ENCODE measurements at regions not wholly inside any gene's neighbourhood (a gene's known extent, or its start where the extent isn't known, plus 50 kb on each side); places are given as distances from the start of the nearest gene placed in this dataset.
A peak's percentile ranks its signal among the peaks of the same experiment; 100 is the strongest.
"Not testable (repeated sequence)": the region's sequence is repeated elsewhere in the genome, so short reads cannot be mapped to it uniquely, and the experiment has no call there.

GRCh38 chr3:882533-882932, 210.3 kb upstream of the CNTN6 start:
- no peak overlapping the region for H3K9ac ChIP-seq (ENCODE audit: insufficient read length, low read depth)
- no peak overlapping the region for H3K4me3 ChIP-seq (ENCODE audit: insufficient read length, low read depth)
- no peaks in the 10 kb centered on the region for H3K27me3 ChIP-seq (ENCODE audit: insufficient read depth, insufficient read length)
- H3K36me3 ChIP-seq (ENCODE audit: insufficient read depth, insufficient read length, low read length) = no peaks in the 10 kb centered on the region
- DNase-seq (ENCODE audit: low read depth, low spot score) = no peak
- H3K4me1 ChIP-seq (ENCODE audit: insufficient read depth, insufficient read length) = no peaks in the 10 kb centered on the region
- H3K9me3 ChIP-seq (ENCODE audit: insufficient read depth, low read length) = no peaks in the 10 kb centered on the region
- TF ChIP-seq ZNF274 (IDR thresholded peaks at IDR 0.05; ENCODE audit: low read depth, low read length) (no peak), SUZ12 (IDR thresholded peaks at IDR 0.05; ENCODE audit: extremely low read depth, insufficient read depth, insufficient read length) (no peak), YY1 (IDR thresholded peaks at IDR 0.05; ENCODE audit: insufficient read depth, insufficient read length) (no peak)

GRCh38 chr3:901953-902778, 190.7 kb upstream of the CNTN6 start:
- H3K9me3 ChIP-seq (ENCODE audit: insufficient read depth, low read length) = peaks cover 5% of the 10 kb centered on the region
- no peaks in the 10 kb centered on the region for H3K4me1 ChIP-seq (ENCODE audit: insufficient read depth, insufficient read length)
- no peak overlapping the region for H3K9ac ChIP-seq (ENCODE audit: insufficient read length, low read depth)
- no peak overlapping the region for H3K4me3 ChIP-seq (ENCODE audit: insufficient read length, low read depth)
- no peak for TF ChIP-seq SUZ12 (IDR thresholded peaks at IDR 0.05; ENCODE audit: extremely low read depth, insufficient read depth, insufficient read length)
- no peak for TF ChIP-seq YY1 (IDR thresholded peaks at IDR 0.05; ENCODE audit: insufficient read depth, insufficient read length)
- TF ChIP-seq ZNF274 (IDR thresholded peaks at IDR 0.05; ENCODE audit: low read depth, low read length) = no peak
- H3K27me3 ChIP-seq (ENCODE audit: insufficient read depth, insufficient read length) = no peaks in the 10 kb centered on the region
- no peaks in the 10 kb centered on the region for H3K36me3 ChIP-seq (ENCODE audit: insufficient read depth, insufficient read length, low read length)
- DNase-seq (ENCODE audit: low read depth, low spot score) = no peak

DNA sequence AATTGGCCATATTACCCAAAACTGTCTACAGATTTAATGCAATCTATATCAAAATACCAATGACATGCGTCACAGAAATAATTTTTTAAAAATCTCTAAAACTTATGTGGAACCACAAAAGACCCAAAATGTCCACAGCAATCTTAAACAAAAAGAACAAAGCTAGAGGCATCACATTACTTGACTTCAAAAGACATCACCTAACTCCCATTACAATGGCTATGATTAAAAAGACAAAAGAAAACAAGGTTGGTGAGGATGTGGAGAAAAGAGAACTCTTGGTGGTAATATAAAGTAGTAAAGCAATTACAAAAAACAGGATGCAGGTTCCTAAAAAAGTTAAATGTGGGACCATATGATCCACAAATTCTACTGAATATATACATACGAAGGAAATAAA, 187.6 kb upstream of the CNTN6 start:
- no peak for DNase-seq (ENCODE audit: low read depth, low spot score)
- H3K36me3 ChIP-seq (ENCODE audit: insufficient read depth, insufficient read length, low read length) = no peaks in the 10 kb centered on the region
- no peak overlapping the region for H3K9ac ChIP-seq (ENCODE audit: insufficient read length, low read depth)
- no peak overlapping the region for H3K4me3 ChIP-seq (ENCODE audit: insufficient read length, low read depth)
- H3K9me3 ChIP-seq (ENCODE audit: insufficient read depth, low read length) = peaks cover 5% of the 10 kb centered on the region
- TF ChIP-seq ZNF274 (IDR thresholded peaks at IDR 0.05; ENCODE audit: low read depth, low read length) (no peak), YY1 (IDR thresholded peaks at IDR 0.05; ENCODE audit: insufficient read depth, insufficient read length) (no peak), SUZ12 (IDR thresholded peaks at IDR 0.05; ENCODE audit: extremely low read depth, insufficient read depth, insufficient read length) (no peak)
- no peaks in the 10 kb centered on the region for H3K27me3 ChIP-seq (ENCODE audit: insufficient read depth, insufficient read length)
- H3K4me1 ChIP-seq (ENCODE audit: insufficient read depth, insufficient read length) = no peaks in the 10 kb centered on the region

GRCh38 chr3:906739-907138, 186.1 kb upstream of the CNTN6 start:
- H3K9me3 ChIP-seq (ENCODE audit: insufficient read depth, low read length) = no peaks in the 10 kb centered on the region; the same call in none of the 2 replicates
- DNase-seq (ENCODE audit: low read depth, low spot score) = no peak
- no peak overlapping the region for H3K4me3 ChIP-seq (ENCODE audit: insufficient read length, low read depth)
- TF ChIP-seq YY1 (IDR thresholded peaks at IDR 0.05; ENCODE audit: insufficient read depth, insufficient read length) (no peak), SUZ12 (IDR thresholded peaks at IDR 0.05; ENCODE audit: extremely low read depth, insufficient read depth, insufficient read length) (no peak), ZNF274 (IDR thresholded peaks at IDR 0.05; ENCODE audit: low read depth, low read length) (no peak)
- no peaks in the 10 kb centered on the region for H3K27me3 ChIP-seq (ENCODE audit: insufficient read depth, insufficient read length)
- no peaks in the 10 kb centered on the region for H3K4me1 ChIP-seq (ENCODE audit: insufficient read depth, insufficient read length)
- H3K36me3 ChIP-seq (ENCODE audit: insufficient read depth, insufficient read length, low read length) = no peaks in the 10 kb centered on the region
- no peak overlapping the region for H3K9ac ChIP-seq (ENCODE audit: insufficient read length, low read depth)

GRCh38 chr3:908839-909238, 184.0 kb upstream of the CNTN6 start:
- no peaks in the 10 kb centered on the region for H3K27me3 ChIP-seq (ENCODE audit: insufficient read depth, insufficient read length)
- H3K4me1 ChIP-seq (ENCODE audit: insufficient read depth, insufficient read length) = no peaks in the 10 kb centered on the region
- DNase-seq (ENCODE audit: low read depth, low spot score) = peak; percentile 3
- H3K9me3 ChIP-seq (ENCODE audit: insufficient read depth, low read length) = no peaks in the 10 kb centered on the region; the same call in none of the 2 replicates
- no peak overlapping the region for H3K4me3 ChIP-seq (ENCODE audit: insufficient read length, low read depth)
- TF ChIP-seq SUZ12 (IDR thresholded peaks at IDR 0.05; ENCODE audit: extremely low read depth, insufficient read depth, insufficient read length) (no peak), ZNF274 (IDR thresholded peaks at IDR 0.05; ENCODE audit: low read depth, low read length) (no peak), YY1 (IDR thresholded peaks at IDR 0.05; ENCODE audit: insufficient read depth, insufficient read length) (no peak)
- H3K36me3 ChIP-seq (ENCODE audit: insufficient read depth, insufficient read length, low read length) = no peaks in the 10 kb centered on the region
- no peak overlapping the region for H3K9ac ChIP-seq (ENCODE audit: insufficient read length, low read depth)

DNA sequence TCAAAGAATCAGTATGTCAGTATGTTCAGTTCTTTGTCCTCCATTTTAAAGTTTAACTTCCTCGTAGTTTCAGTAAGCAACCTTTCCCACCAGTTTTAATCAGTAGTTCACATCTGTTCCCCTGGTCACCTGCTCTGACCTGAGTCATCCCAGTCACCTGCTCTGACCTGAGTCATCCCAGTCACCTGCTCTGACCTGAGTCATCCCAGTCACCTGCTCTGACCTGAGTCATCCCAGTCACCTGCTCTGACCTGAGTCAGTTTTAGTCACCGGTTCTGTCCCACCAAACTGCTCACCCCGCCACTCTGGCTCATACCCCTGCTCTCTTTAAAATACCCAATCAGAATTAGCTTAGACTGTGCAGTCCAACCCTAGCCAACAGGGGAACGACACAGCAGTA, 180.1 kb upstream of the CNTN6 start:
- H3K27me3 ChIP-seq (ENCODE audit: insufficient read depth, insufficient read length); H3K36me3 ChIP-seq (ENCODE audit: insufficient read depth, insufficient read length, low read length); H3K4me3 ChIP-seq (ENCODE audit: insufficient read length, low read depth); H3K9me3 ChIP-seq (ENCODE audit: insufficient read depth, low read length); H3K9ac ChIP-seq (ENCODE audit: insufficient read length, low read depth); DNase-seq (ENCODE audit: low read depth, low spot score); H3K4me1 ChIP-seq (ENCODE audit: insufficient read depth, insufficient read length): not testable (repeated sequence)

DNA sequence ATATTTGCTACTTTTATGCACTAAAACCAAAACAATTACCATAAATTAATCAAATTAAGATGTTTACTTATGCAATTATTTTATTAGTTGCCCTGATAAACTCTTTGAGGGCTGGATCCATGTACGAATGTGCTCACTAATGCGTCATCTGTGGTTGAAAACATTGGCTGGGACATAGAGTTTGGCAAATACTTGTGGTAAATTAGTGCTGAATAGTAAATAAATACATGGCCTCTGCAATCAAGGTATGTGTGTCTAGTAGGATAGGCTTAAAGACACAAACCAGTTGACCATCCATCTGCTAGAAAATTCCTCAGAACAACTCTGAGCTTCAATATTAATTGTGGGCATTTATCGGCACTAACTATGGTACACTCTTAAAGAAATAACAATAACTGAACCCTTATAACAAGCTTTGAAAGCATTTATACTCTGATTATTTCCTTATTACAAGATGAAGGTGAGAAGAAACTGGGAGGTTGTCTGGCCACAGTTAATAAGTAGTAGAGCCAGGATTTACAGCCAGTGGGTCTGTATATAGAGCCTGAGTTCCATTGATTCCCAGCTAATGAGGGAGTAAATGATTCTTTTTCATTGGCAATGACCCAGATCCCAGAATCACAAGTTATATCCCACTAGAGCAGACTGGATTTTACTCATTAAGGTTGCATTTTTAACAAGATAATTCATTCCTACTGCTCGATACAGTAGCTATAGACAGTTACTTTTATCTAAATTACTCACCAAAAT, 169.5 kb upstream of the CNTN6 start:
- H3K4me1 ChIP-seq (ENCODE audit: insufficient read depth, insufficient read length) = no peaks in the 10 kb centered on the region
- H3K9me3 ChIP-seq (ENCODE audit: insufficient read depth, low read length) = no peaks in the 10 kb centered on the region
- H3K36me3 ChIP-seq (ENCODE audit: insufficient read depth, insufficient read length, low read length) = no peaks in the 10 kb centered on the region
- H3K27me3 ChIP-seq (ENCODE audit: insufficient read depth, insufficient read length) = no peaks in the 10 kb centered on the region
- no peak for DNase-seq (ENCODE audit: low read depth, low spot score)
- no peak overlapping the region for H3K4me3 ChIP-seq (ENCODE audit: insufficient read length, low read depth)
- no peak overlapping the region for H3K9ac ChIP-seq (ENCODE audit: insufficient read length, low read depth)
- no peak for TF ChIP-seq YY1 (IDR thresholded peaks at IDR 0.05; ENCODE audit: insufficient read depth, insufficient read length)
- TF ChIP-seq ZNF274 (IDR thresholded peaks at IDR 0.05; ENCODE audit: low read depth, low read length) = no peak
- TF ChIP-seq SUZ12 (IDR thresholded peaks at IDR 0.05; ENCODE audit: extremely low read depth, insufficient read depth, insufficient read length) = no peak

Measured in NT2/D1 (cell line).